GM21576 (cell line): ENCODE measurements at regions not wholly inside any gene's neighbourhood (a gene's known extent, or its start where the extent isn't known, plus 50 kb on each side); places are given as distances from the start of the nearest gene placed in this dataset.
"Not testable (repeated sequence)": the region's sequence is repeated elsewhere in the genome, so short reads cannot be mapped to it uniquely, and the experiment has no call there.

ENCODE experiments used
- ATAC-seq: cut with Tn5 transposase; IDR thresholded peaks from one replicate; pipeline ENCODE4 v1.9.1; 2021; ENCODE audit warnings: mild to moderate bottlenecking, moderate library complexity; ENCODE audit not compliant: unreplicated experiment

DNA sequence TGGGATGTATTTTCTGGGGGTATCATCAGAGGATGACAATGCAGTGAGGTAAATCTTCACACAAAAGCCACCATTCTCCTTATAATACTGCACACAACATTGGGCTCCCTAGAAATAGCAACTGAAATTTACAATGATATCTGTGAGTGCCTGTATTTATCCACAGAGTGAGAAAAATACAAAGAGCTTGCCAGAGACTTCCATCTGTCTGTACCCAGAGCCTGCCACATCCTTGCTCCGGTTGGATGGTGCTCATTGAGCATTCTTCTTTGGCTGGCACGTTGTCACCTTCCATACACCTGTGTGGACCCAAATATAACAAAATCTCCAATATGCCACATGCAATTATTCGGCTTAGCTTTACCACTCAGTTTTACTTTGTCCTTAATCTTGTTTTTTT lies 189.5 kb upstream of the UFM1 start:
- ATAC-seq = no peak

DNA sequence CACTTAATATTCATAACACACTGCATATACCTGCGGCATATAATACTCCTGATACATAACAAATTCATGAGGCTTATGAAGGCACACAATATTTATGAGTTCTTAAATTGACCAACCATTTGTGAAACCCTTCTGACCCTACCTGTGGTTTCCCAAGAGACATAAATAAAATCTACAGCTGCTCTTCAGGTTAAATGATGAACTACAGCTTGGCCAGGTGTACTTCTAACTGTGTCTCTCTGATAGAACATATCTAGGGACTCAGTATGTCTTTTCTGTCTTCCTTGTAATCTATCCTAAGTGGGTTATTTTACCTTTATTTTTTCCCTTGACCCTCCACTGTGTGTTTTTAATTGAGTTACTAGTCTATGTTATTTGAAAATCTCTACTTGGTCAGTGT lies 189.9 kb upstream of the UFM1 start:
- no peak for ATAC-seq

DNA sequence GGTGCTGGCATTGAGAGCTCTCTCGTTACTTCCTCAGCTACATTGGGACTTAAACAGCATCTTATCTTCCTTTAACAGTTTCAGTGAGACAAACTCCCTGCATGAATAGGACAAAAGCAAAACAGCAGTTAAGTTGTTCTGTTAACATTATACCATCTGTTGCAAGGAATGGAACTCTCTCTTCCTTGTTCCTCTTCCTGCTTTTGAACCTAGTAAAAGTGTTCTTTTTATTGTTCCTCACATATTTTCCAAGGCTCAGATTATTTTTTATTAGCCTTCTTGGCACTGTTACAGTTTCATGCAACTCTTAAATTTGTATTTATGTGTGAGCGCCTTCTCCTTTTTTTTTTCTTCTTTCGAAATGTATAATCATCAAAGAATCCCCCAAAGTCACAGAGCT lies 202.6 kb upstream of the UFM1 start:
- ATAC-seq = no peak

DNA sequence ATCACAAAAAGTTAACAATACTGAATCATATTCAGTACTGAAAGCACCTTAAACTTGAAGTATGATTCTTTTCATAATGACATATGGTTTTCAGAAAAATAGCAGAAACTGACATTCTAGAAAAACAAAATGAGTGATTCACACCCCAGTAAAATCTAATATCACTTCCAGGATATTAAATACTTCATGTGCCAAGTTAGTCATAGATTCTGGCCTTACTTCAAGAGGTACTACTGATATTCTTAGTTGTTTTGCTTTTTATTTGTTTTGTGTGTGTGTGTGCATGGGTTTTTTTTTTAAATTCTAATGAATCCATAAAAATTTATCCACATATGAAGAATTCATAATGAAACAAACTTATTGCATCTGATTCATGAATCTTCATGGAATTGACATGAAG lies 207.9 kb upstream of the UFM1 start:
- no peak for ATAC-seq

DNA sequence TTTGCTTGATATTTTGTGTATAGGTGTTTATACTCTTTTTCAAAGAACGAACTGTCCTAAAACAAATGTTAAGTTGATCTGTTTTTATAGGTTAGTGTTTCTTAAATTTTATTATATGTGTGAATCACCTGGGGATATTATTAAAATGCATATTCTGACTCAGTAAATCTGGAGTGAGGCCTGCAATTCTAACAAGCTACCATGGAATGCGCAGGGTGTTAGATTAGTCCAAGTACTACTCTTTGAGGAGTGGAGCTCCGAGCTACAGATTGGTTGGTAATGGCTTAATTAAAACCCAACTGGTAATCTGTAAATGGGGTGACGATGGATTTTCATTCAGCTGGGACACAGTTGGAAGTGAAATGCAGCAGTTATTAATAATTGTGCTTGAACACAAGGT lies 214.1 kb upstream of the UFM1 start:
- no peak for ATAC-seq

DNA sequence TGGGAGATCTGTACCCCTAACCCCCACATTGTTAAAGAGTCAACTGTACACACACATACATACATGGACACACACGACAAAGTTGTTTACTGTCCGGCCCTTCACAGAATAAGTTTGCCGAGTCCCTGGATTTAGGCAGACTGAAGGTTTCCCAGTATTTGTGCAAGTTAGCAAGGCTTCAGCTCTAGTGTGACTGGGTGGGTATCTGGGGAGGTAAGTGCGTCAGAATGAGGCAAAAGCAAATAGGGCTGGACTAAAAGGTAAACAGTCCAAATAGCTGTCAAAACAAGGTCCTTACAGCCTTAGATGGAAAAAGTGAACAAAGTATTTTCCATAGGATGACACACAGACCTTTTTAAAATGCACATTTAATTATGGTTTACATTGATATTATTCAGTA lies 228.4 kb upstream of the UFM1 start:
- ATAC-seq = no peak

DNA sequence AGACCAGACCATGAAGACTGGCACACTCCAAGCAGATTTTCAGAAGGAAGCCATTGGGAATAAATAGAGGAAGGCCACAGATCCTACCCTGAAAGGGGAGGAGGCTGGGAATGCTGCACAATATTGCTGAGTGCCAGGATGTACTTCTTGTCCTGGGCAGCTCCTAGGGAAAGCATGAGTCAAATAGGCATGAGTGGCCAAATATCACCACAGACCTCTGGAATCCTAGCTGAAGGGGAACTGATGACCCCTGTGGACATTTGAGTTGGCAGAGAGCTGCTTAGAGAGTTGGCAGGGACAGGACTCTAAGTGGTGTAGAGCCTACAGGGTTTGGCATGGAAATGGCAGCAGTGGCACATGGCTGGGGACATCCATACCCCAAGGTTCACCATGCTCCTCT lies 234.3 kb upstream of the TRPC4 start:
- ATAC-seq = no peak

DNA sequence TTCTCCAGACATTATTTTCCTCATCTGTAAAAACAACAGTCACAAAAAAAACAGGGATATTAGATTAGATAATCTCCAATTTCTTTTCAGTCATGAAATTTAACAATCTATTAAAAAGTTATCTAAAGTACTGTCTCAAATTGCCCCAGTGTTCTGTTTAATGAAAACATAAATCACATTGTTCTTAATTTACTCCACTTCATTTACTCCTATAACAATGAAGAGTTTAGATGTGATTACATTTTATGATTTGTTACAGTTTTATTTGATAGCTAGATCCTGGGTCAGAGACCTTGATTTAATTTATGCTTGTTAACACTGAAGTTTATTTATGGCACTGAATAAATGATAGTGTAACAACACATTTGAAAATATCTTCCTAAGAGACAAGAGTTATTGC lies 230.2 kb upstream of the TRPC4 start:
- ATAC-seq = no peak

DNA sequence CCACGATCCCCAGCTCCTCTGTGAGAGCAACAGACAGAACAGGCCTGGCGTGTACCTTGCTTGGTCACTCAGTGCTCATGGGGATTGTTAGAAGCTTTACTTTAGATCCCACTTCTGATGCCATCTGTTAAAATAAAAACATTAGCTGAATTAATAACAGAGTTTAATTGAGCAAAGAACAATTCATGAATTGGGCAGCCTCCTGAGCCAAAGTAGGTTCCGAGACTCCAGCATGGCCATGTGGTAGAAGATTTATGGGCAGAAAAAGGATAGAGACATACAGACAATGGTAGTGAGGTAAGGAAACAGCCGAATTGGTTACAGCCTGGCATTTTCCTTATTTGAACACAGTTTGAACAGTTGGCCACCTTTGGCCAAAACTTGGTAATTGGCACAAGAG lies 223.9 kb upstream of the TRPC4 start:
- ATAC-seq = no peak

DNA sequence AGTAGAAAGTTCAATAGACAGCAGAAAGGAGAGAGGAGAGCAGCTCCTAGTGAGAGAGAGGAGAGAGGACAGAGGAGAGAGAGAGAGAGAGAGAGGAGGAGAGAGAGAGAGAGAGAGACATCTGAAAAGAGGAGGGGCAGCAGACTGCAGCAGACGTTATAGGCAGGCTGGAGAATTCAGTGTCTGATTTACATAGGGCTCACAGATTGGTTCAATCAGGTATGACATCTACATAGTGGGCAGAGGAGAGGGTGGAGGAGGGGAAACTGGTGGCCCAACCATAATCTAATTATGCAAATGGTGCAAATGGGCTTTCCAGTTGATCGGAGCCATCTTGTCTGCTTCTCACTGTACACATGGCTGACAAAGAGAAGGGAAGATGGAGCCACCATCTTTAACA lies 221.3 kb upstream of the TRPC4 start:
- ATAC-seq = no peak

DNA sequence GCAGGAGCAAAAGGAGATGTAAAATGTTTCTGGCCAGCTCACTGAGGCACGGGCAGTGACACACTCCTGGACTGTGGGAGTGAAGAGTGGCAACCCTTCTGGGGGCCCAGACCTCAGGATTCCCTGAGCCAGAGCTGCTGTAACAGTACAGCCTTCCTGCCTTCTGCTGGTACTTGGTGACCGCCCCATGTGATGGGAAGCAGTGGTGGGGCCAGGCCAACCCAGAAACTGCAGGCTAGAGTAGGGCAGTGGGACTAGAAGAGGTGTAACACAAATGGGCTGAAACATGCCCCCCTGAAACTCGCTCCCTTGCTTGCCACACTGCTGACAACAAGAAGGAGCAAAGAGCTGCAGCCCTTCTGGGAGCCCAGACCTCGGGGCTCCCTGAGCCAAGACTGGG lies 217.1 kb upstream of the TRPC4 start:
- ATAC-seq = no peak

DNA sequence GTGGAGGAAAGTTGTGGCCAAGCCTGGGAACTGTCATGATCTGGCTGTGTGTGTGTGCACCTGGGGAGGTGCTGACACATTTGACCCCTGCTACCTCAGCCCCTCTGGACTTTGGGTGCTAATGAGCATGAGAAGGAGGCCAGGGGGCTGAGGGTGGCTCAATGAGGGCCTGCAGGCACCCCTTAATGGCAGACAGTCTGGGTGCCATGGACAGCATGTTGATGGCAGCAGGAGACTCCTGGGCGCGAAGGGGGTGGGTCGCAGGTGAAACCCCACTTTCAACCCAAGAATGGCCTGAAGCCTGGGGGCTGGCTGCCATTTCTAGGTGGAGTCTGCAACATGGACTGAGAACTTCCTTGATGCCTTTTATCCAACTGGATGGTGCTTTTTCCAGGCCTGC lies 216.4 kb upstream of the TRPC4 start:
- ATAC-seq = no peak

DNA sequence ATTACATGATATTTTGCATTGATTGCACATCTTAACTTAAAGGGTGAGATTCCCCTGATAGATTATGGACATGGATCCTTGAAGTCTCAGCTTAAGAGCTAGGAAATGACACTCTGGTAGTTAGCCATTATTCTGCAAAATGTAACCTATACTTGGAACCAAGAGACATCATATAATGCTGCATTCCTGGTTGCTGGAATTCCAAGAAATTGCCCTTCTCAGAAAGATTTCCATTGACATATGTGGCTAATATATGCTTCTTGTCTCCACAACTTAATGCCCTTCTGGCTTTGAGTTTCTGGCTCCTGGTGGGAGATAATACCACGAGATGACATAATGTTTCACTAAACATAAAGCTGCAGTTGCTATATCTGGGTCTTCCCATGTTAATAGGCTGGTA lies 204.4 kb upstream of the TRPC4 start:
- no peak for ATAC-seq

DNA sequence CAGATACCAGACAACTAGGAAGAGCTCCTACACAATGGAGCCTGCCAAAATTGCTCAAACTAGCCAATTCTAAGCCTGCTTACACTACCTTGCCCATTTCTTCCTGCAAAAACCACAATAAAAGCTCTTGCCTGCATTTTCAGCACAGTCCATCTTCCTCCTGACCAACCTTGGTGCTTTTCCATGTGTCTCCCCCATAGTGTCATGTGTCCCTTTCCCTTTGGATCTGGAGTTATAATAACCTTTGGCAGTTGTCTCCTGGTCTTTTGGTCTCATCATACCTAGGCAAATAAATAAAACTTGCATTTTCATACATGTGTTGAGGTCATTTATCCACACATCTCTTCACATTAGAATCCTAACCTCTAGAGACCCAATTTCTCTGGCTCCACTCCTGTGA lies 203.1 kb upstream of the TRPC4 start:
- no peak for ATAC-seq

DNA sequence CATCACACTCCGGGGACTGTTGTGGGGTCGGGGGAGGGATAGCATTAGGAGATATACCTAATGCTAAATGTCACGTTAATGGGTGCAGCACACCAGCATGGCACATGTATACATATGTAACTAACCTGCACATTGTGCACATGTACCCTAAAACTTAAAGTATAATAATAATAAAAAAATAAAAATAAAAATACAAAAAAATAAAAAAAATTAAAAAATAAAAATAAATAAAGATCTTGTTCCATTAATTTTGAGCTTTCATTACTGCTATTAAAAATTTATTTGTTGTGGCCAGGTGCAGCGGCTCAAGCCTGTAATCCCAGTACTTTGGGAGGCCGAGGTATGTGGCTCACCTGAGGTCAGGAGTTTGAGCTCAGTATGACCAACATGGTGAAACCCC lies 201.8 kb upstream of the TRPC4 start:
- ATAC-seq = not testable (repeated sequence)

DNA sequence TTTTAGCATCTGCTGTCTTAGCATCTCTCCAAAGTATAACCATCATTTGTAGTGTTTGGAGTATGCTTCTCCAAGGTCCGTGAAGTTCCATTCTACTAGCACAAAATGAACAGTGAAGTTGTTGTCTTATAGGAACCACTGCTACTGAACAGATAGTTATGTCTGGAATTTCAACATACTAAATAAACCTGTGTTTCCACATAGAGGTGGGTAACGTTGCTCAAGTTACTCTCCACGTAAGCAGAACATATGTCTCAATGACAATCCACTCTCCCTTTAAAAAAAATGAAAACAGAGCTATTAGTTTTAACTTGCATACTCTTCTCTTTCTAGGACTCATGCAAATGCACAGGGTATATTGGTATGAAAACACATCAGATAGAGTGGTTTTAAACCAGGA lies 184.3 kb upstream of the TRPC4 start:
- ATAC-seq = no peak

DNA sequence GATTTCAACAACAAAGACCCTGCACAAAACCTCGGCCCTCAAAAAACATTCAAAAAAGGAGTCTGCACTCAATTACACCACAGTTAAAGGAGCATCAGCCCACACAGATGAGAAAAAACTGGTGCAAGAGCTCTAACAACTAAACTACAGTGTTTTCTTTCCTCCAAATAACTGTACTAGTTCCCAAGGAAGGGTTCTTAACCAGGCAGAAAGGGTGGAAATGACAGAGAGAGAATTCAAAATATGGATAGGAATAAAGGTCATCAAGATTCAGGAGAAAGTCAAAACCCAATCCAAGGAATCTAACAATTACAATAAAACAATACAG lies 176.4 kb upstream of the TRPC4 start:
- no peak for ATAC-seq

DNA sequence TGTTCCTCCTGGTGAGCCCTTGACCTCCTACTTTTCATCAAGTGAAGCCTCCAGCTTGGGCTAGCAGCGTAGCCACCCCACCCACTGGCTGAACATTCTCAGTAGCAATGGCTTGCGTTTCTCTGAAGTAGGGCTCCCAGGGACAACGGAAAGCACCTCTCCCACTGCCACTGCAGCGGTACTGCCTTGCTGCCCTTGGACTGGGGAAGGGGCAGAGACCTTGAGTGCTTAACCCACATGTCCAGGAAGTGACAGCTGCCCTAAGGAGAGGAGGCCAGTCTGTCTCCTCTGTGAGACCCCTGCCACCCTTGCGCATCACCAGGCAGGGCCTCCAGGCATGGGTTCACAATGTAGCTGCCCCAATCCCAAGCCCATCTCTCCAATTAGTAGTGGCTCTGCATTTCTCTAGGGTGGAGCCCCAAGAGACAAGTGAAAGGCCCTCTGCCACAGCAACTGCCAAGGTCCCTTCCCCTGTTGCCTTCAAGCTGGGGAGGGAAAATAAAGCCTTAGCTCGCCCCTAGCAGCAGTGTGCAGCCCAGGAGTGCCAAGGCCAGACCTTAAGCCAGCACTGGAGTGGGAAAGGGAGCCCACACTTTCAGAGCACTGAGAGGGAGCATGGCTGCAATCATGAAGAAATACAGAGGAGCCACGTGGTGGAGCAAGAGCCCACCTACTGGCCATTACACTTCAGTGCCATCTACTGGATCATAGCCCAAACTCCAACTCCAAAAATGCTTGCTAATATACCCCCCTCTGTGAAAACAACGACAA lies 175.9 kb upstream of the TRPC4 start:
- no peak for ATAC-seq

DNA sequence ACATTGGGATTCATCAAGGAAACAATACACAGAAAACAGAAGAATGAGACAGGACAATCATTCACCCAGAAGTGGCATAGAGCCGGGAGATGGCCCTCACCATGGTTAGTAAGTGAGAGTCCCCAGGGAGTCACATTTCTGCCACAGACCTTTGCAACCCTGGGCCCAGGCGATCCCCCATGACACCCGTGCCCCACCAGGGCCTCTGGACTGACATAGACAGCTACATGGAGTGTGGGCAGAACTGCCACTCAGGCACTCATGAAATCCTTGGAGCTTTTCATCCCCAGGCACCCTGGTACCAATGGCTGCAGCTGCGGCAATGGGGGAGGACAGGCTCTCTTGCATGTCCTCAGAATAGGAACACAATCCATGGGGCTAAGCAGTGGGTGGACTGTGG lies 174.5 kb upstream of the TRPC4 start:
- no peak for ATAC-seq

DNA sequence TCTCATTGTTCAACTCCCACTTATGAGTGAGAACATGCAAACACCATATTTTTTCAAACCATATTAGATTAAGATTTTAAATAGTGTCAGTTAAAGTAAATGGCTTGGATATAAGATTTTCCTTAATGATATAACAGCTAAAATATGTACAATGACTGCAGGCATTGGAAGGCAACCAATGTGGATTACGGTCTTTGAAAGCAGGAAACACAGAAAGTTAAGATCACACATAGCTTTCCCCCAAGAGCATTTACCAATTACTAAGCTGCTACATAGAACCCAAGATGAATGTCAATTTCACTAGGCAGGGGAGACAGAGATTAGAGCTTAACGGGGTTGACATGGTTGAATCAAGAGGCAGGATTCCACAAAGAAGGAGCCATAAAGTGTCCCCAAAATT lies 173.2 kb upstream of the TRPC4 start:
- ATAC-seq = no peak

DNA sequence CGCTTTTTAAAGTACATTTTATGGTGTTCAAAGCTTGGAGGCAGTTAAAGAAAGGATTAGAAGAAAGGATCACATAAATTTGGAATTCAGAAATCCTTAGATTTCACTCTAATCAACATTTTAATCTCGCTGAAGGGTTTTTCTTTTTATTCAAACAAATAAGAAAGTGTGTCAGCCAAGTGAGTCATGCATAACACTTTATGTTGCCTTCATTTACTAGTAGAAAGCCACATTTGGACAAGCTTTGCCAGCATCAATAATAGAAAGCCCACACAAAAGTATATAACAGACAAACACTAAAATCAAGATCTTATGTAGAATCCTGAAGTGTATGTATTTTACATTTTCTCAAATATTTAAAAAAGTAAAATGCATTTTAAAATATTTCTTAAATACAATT lies 154.9 kb upstream of the TRPC4 start:
- no peak for ATAC-seq

DNA sequence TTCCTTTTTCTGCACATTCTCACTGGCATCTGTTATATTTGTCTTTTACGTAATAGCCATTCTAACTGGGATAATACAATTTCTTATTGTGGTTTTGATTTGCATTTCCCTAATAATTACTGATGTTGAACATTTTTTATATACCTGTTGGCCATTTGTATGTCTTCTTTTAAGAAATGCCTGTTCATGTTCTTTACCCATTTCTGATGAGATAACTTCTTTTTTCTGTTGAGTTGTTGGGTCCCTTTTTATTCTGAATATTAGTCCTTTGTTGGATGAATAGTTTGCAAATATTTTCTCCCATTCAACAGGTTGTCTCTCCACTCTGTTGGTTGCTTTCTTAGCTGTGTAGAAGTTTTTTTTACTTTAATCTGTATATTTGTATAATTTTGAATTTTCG lies 147.7 kb upstream of the TRPC4 start:
- no peak for ATAC-seq

DNA sequence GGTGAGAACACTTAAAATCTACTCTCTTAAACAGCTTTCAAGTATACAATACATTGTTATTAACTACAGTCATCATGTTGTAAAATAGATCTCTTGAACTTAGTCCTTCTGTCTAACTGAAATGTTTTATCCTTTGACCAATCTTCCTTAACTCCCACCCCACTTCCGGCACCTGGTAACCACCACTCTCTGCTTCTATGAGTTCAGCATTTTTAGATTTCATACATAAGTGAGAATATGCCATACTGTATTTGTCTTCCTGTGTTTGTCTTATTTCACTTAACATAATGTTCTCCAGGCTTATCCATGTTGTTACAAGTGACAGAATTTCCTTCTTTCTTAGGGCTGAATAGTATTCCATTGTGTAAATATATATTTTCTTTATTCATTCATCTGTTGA lies 144.1 kb upstream of the TRPC4 start:
- ATAC-seq = no peak

DNA sequence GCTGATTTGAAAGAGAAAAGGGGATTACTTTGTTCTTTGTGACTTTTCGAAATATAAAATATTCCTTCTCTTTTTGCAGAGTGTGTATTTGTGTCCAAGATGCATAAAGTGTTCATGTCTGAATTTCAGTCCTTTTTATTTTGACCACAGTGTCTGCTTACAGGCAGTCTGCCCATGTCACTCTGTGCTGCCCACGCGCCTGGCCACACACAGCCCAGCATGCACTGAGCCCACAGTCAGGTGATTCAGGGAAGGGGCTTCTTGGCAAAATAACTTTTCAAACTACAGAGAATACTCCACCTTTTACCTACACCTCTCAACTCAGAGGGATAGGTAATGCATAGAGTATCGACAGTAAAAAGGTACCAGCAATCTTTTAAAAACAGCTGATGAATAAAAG lies 142.5 kb upstream of the TRPC4 start:
- ATAC-seq = no peak
